ENCODE measurements at regions not wholly inside any gene's neighbourhood (a gene's known extent, or its start where the extent isn't known, plus 50 kb on each side); places are given as distances from the start of the nearest gene placed in this dataset.

- no peak for DNase-seq (ENCODE audit: low read depth in 2 of 2)
These were observed 1342.1 kb upstream of the C9orf72 start for GRCh38 chr9:28915202-28915930.

DNA sequence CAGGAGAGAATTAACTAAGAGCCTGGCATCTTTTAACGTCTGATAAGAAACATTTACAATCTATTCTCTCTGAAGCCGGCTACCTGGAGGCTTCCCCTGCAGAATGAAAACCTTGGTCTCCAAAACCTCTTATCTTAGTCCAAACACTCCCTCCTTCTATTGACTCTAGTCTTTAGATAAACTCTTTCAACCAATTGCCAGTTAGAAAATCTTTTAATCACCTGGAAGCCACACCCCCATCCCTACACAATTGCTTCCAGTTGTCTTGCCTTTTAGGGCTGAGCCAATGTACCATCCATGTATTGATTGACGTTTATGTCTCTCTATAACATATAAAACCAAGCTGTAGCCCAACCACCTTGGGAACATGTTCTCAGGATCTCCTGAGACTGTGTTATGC is 1343.1 kb upstream of the C9orf72 start:
- DNase-seq (ENCODE audit: low read depth in 2 of 2) = no peak

GRCh38 chr9:28921857-28922500 is 1348.7 kb upstream of the C9orf72 start:
- DNase-seq (ENCODE audit: low read depth in 2 of 2) = no peak

DNA sequence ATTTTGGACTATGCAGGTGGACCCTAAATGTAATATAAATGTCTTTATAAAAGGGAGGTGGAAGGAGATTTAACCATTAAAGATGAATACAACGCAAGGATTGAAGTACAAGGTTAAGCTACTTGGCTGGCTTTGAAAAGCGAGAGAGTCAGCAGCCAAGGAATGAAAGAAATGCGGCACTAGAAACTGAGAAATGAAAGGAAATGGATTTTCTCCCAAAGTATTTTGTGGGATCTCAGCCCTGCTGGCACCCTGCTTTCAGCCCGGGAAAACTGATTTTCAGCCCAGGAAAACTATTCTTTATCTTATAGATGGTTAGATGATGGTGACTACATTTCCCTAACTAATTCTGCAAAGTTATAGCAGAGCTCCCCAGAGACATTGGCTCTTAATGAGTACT is 1349.6 kb upstream of the C9orf72 start:
- no peak for DNase-seq (ENCODE audit: low read depth in 2 of 2)

GRCh38 chr9:28923351-28923750 is 1350.1 kb upstream of the C9orf72 start:
- no peak for DNase-seq (ENCODE audit: low read depth in 2 of 2)

- DNase-seq (ENCODE audit: low read depth in 2 of 2) = no peak
These were observed 1351.9 kb upstream of the C9orf72 start for GRCh38 chr9:28925157-28925556.

DNA sequence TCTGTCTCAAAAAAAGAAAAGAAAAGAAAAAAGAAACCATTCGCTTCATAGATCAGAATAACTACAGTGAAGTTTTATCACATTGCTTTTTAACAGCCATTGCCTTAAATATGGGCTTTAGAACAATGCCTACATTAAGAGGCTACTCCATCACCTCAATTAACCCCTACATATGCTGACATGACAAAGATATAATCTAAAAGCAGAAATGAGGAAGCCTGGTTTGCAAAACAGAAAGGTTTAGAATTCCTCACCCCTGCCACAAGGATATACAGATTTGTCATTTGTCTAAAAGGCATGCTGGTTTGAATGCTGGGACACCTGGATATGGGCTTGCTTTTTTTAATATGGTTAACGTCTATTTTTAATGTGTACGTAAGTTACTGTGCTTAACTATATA is 1353.0 kb upstream of the C9orf72 start:
- DNase-seq (ENCODE audit: low read depth in 2 of 2) = no peak

DNA sequence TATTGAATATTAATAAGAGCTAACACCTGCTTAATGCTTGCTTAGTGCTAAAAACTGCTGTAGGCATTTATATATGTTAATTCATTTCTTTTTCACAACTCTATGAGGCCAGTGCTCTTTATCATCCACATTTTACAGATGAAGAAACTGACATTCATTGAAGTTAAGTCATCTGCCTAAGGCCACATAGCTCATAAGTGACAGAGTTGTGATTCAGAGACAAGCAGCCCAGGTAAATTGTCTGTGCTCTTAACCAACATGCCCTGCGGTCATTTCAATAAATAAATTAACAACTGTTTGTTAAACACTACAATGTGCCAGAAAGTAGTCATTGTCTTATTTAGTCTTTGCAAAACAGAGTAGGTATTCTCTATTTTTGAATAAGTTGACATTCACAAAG is 1354.4 kb upstream of the C9orf72 start:
- no peak for DNase-seq (ENCODE audit: low read depth in 2 of 2)

DNA sequence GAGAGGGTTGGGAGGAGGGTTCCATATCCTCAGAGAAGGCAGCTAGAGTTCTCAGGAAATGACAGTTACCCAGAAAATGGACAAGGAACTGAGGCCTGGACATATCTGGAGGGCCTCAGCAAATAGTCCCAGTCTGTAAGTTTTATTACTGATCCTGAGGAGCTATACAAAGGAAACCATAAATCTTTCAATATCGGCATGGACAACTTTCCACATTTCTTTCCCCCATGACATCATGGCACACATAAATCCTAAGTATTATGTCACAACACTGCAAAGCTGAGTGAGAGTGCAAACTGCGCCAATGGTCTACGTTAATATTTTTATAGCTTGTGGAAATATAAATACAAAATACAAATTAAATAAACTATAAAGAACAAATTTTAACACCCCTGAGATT is 1356.2 kb upstream of the C9orf72 start:
- DNase-seq (ENCODE audit: low read depth in 2 of 2) = no peak

- no peak for DNase-seq (ENCODE audit: low read depth in 2 of 2)
These were observed 1357.5 kb upstream of the C9orf72 start for GRCh38 chr9:28930766-28931165.

GRCh38 chr9:28934111-28934510 is 1360.8 kb upstream of the C9orf72 start:
- no peak for DNase-seq (ENCODE audit: low read depth in 2 of 2)

- DNase-seq (ENCODE audit: low read depth in 2 of 2) = no peak
These were observed 1365.7 kb upstream of the C9orf72 start for GRCh38 chr9:28938981-28939380.

- no peak for DNase-seq (ENCODE audit: low read depth in 2 of 2)
These were observed 1368.6 kb upstream of the C9orf72 start for GRCh38 chr9:28941856-28942255.

- DNase-seq (ENCODE audit: low read depth in 2 of 2) = no peak
These were observed 1369.7 kb upstream of the C9orf72 start for GRCh38 chr9:28942941-28943340.

- no peak for DNase-seq (ENCODE audit: low read depth in 2 of 2)
These were observed 1373.4 kb upstream of the C9orf72 start for GRCh38 chr9:28946648-28947047.

GRCh38 chr9:28951945-28952344 is 1378.7 kb upstream of the C9orf72 start:
- DNase-seq (ENCODE audit: low read depth in 2 of 2) = no peak

DNA sequence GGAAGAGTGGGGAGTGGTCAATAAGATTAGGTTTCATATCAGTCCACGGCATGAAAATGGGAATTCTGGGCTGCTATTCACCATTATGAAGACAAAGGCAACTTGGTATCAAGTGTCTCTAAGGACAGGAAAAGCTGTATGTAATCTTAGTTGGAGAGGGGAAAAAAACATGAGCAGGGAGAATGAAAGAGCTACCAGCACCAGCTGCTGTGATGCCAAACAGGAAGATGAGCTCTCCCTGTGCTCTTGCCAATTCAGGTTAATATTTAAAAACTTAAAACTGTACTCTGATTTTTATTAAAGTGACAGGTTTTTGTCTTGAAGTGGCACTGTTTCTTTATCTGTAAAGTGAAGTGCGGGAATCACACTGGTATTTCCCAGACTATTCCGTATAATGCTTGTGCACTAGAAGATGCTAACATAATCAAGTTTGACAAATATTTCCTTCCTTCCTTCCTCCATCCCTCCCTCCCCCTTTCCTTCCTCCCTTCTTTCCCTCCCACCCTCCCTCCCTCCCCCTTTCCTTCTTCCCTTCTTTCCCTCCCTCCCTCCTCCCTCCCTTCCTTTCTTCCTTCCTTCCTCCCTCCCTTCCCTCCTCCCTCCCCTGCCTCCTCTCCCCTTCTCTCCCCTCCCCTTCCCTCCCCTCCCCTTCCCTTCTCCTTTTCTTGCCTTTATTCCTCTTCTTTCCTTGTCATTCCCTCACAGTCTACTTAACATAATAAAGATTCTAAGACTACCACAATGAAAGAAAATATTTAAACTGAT is 1383.0 kb upstream of the C9orf72 start:
- DNase-seq (ENCODE audit: low read depth in 2 of 2) = no peak

DNA sequence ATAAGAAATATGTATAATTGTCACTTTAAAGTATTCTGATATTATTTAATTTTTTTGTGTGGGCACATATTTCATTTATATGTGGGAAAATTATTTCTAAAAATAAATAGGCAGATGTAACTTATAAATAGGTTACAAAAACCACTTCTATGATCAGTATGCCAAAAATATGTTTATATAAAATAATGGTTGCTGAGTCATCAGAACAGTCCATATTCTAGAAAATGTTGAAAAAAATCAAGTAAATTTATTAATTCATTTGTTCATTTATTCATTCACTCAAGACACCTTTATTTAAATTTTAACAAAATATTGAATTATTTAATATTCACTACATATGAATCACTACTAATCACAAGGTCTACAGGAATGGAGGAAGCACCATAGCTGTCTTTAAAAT is 1387.3 kb upstream of the C9orf72 start:
- no peak for DNase-seq (ENCODE audit: low read depth in 2 of 2)

GRCh38 chr9:28961623-28962022 is 1388.3 kb upstream of the C9orf72 start:
- DNase-seq (ENCODE audit: low read depth in 2 of 2) = no peak

DNA sequence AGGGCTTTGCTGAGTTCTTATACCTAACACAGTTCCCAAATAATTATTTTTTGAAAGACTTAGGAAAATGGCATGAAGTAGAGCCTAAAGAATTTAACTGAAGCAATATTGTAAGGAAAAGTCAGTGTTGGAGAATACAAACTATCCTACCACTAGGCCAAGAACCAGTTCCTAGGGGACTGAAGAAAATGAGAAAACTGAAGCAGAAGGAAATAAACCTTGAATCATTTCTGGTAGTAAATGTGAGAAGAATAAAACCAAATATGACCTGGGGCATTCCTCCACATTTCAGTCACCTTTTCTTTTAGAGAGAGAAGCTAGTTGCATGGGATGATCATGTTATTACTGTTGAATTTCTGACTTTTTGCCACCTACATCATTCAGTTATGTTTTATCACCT is 1393.9 kb upstream of the C9orf72 start:
- peak; percentile 5 to 10 for DNase-seq (ENCODE audit: low read depth in 2 of 2)

DNA sequence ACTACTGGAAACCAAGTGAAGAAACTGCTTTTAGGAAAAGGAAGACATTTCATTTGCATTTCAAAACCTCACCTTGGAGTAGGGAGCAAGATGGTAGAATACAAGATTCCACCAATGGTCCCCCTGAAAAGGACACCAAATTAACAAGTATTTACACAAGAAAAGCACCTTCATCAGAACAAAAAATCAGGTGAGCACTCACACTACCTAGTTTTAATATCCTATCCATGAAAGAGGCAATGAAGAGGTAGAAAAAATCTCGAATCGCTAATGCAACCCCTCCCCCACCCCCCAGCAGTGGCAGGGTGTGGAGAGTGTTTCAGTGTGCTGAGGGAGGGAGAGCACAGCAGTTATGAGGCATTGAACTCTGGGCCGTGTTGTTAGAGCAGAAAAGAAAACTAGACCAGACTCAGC is 1397.0 kb upstream of the C9orf72 start:
- DNase-seq (ENCODE audit: low read depth in 2 of 2) = no peak

DNA sequence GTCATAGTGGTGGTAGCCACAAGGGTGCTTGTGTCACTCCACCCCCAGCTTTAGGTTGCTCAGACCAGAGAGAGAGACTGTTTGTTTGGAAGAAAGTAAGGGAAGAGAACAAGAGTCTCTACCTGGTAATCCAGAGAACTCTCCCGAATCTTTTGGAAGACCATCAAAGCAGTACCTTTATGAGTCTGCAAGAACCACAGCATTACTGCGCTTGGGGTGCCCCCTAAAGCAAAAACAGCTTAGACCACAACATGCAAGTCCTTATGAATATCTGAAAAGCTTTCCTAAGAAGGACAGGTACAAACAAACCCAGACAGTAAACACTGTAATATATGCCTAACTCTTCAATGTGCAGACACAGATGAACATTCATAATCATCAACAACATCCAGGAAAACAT is 1398.6 kb upstream of the C9orf72 start:
- DNase-seq (ENCODE audit: low read depth in 2 of 2) = no peak

- no peak for DNase-seq (ENCODE audit: low read depth in 2 of 2)
These were observed 1403.0 kb upstream of the C9orf72 start for GRCh38 chr9:28976250-28976649.
